Gastroesophageal sphincter (tissue), 3 donors: ENCODE measurements at regions not wholly inside any gene's neighbourhood (a gene's known extent, or its start where the extent isn't known, plus 50 kb on each side); places are given as distances from the start of the nearest gene placed in this dataset.

Experiments
- EP300 ChIP-seq: sonication (generic); formaldehyde crosslinking; IDR thresholded peaks from one replicate; pipeline ENCODE4 v1.6.1; 2017; ENCODE audit warnings: antibody characterized with exemption, mild to moderate bottlenecking
- POLR2A ChIP-seq, 2 donors: fragments of 450-650 bp; IDR thresholded peaks; one replicate each; pipeline ENCODE4 v1.6.1; 2017; ENCODE audit warnings: antibody characterized with exemption in 2 of 2, mild to moderate bottlenecking in 2 of 2, moderate library complexity in 1 of 2
- POLR2AphosphoS5 ChIP-seq: sonication (generic); formaldehyde crosslinking; IDR thresholded peaks from one replicate; pipeline ENCODE4 v1.6.1; 2017; ENCODE audit warnings: antibody characterized with exemption
- TF ChIP-seq, protein P1 (sequence below), 4 experiments: fragments of 200-600 bp in 2 of 4; fragments of 450-650 bp in 2 of 4; sonication (generic) in 1 of 4; IDR thresholded peaks; one replicate each; pipeline ENCODE4 v1.5.1; 2017 to 2019; ENCODE audit warnings: antibody characterized with exemption in 4 of 4, mild to moderate bottlenecking in 2 of 4, moderate library complexity in 2 of 4

DNA sequence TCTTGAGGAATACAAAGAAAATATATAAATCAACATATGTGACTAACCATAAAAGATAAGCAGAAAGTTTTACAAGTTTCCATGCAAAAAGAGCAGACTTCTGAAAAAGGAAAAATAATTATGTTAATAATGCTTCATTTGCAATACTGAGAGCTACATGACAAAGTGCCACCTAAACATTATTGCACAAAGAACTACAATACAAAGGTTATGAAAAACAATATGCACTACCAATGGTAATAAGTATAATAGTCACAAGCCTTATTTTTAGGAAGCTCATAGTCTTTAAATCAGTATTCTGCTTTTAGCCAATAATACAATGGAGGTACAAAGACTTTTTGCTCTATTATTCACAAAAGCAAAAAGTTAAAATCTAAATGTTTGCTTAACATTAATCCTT, 411.2 kb downstream of the TLL1 start:
- TF ChIP-seq, protein P1, sequence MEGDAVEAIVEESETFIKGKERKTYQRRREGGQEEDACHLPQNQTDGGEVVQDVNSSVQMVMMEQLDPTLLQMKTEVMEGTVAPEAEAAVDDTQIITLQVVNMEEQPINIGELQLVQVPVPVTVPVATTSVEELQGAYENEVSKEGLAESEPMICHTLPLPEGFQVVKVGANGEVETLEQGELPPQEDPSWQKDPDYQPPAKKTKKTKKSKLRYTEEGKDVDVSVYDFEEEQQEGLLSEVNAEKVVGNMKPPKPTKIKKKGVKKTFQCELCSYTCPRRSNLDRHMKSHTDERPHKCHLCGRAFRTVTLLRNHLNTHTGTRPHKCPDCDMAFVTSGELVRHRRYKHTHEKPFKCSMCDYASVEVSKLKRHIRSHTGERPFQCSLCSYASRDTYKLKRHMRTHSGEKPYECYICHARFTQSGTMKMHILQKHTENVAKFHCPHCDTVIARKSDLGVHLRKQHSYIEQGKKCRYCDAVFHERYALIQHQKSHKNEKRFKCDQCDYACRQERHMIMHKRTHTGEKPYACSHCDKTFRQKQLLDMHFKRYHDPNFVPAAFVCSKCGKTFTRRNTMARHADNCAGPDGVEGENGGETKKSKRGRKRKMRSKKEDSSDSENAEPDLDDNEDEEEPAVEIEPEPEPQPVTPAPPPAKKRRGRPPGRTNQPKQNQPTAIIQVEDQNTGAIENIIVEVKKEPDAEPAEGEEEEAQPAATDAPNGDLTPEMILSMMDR (IDR thresholded peaks at IDR 0.05) = no peak
- no peak for TF ChIP-seq EP300
- TF ChIP-seq POLR2AphosphoS5 = no peak
- TF ChIP-seq POLR2A (IDR thresholded peaks at IDR 0.05) = no peak
